Activated T-helper 2 cell treated with anti-CD3 and anti-CD28 coated beads, Interferon-gamma antibody, Interleukin-2, Interleukin-4, amounts not matched to agents 10 μg/mL and 5 μg/mL and 100 μg/mL, durations not matched to agents 14 hours and 24 hours and 36 hours (primary cell): ENCODE measurements at regions not wholly inside any gene's neighbourhood (a gene's known extent, or its start where the extent isn't known, plus 50 kb on each side); places are given as distances from the start of the nearest gene placed in this dataset.

ENCODE experiments used
- DNase-seq: peaks from one replicate; pipeline ENCODE4 v3.0.0; 2021; ENCODE audit warnings: low spot score
- H3K27ac Mint-ChIP-seq: one replicate; pipeline ENCODE4 v1.8.0; 2021; ENCODE audit warnings: mixed read lengths
- H3K27me3 Mint-ChIP-seq: one replicate; pipeline ENCODE4 v1.8.0; 2021; ENCODE audit warnings: low read depth, mixed read lengths
- H3K36me3 Mint-ChIP-seq: one replicate; pipeline ENCODE4 v1.8.0; 2021; ENCODE audit warnings: low read depth, mixed read lengths
- H3K4me1 Mint-ChIP-seq: one replicate; pipeline ENCODE4 v1.8.0; 2021; ENCODE audit warnings: low read depth, mixed read lengths
- H3K4me3 Mint-ChIP-seq: one replicate; pipeline ENCODE4 v1.8.0; 2021; ENCODE audit warnings: low read depth, mild to moderate bottlenecking, moderate library complexity, mixed read lengths
- H3K9me3 Mint-ChIP-seq: one replicate; pipeline ENCODE4 v1.8.0; 2021; ENCODE audit warnings: mixed read lengths
- intact Hi-C: fragments of 100-400 bp; cut with micrococcal nuclease; formaldehyde crosslinking; loops from one replicate; pipeline ENCODE4 v1.15.1; 2023

DNA sequence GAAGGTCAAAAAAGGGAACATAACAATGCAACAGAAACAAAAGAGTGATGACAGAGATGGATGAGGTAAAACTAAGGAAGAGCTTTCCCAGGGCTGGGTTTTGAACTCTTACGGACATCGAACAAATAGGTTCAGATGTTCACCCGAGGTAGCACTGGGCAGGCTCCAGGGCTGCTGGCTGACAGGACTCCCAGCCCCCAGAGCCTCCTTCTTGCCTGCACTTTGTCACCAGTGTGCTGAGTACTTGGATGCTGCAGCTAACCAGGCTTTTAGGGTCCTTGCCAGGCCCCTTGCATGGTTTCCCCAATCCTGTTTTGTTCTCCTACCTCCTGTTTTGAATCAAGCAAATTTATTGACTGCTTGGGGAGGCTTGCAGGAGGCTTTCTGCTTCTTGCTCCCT is 322.9 kb downstream of the DYSF start:
- no peak overlapping the region for H3K4me3 Mint-ChIP-seq
- no peak for DNase-seq
- H3K4me1 Mint-ChIP-seq, result no peaks in the 10 kb centered on the region
- H3K27me3 Mint-ChIP-seq, result no peaks in the 10 kb centered on the region
- no peaks in the 10 kb centered on the region for H3K9me3 Mint-ChIP-seq
- intact Hi-C loops, result no loop called here
- H3K36me3 Mint-ChIP-seq, result no peaks in the 10 kb centered on the region
- no peak overlapping the region for H3K27ac Mint-ChIP-seq

DNA sequence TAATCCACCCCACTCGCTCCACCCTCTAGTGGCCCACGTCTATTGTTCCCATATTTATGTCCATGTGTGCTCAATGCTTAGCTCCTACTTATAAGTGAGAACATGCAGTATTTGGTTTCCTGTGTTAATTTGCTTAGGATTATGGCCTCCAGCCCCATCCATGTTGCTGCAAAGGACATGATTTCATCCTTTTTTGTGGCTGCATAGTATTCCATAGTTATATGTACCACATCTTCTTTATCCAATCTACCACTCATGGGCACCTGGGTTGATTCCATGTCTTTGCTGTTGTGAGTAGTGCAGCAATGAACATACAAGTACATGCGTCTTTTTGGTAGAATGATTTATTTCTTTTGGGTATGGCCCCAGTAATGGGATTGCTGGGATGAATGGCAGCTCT is 319.9 kb downstream of the DYSF start:
- no peak for DNase-seq
- H3K4me1 Mint-ChIP-seq, result no peaks in the 10 kb centered on the region
- intact Hi-C loops, result no loop called here

DNA sequence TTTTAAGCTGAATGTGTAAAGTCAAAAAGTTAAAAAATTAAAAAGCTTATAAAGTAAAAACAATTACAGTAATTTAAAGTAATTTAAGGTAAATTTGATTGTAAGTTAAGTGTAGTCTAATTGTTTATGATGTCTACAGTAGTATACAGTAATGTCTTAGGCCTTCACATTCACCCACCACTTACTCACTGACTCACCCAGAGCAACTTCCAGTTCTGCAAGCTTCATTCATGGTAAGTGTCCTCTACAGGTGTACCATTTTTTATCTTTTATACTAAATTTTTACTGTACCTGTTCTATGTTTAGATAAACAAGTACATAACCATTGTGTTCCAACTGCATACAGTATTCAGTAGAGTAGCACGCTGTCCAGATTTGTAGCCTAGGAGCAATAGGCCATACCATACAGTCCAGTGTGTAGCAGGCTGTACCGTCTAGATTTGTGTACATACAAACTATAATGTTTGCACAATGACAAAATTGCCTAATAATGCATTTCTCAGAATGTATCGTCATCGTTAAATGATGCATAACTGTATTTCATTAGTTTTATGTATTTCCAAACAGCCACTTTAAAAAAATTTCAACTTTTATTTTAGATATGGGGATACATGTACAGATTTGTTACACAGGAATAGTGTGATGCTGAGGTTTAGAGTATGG is 319.3 kb downstream of the DYSF start:
- H3K9me3 Mint-ChIP-seq, result peaks cover 3% of the 10 kb centered on the region
- no peak for DNase-seq
- no peaks in the 10 kb centered on the region for H3K36me3 Mint-ChIP-seq
- no peaks in the 10 kb centered on the region for H3K4me1 Mint-ChIP-seq
- H3K27me3 Mint-ChIP-seq, result no peaks in the 10 kb centered on the region
- no peak overlapping the region for H3K4me3 Mint-ChIP-seq
- intact Hi-C loops, result no loop called here
- H3K27ac Mint-ChIP-seq, result no peak overlapping the region

More for the DNA sequence above, 319.9 kb downstream of the DYSF start:
- peaks cover 3% of the 10 kb centered on the region for H3K9me3 Mint-ChIP-seq
- H3K27me3 Mint-ChIP-seq, result no peaks in the 10 kb centered on the region
- no peak overlapping the region for H3K4me3 Mint-ChIP-seq
- H3K27ac Mint-ChIP-seq, result no peak overlapping the region
- H3K36me3 Mint-ChIP-seq, result no peaks in the 10 kb centered on the region

DNA sequence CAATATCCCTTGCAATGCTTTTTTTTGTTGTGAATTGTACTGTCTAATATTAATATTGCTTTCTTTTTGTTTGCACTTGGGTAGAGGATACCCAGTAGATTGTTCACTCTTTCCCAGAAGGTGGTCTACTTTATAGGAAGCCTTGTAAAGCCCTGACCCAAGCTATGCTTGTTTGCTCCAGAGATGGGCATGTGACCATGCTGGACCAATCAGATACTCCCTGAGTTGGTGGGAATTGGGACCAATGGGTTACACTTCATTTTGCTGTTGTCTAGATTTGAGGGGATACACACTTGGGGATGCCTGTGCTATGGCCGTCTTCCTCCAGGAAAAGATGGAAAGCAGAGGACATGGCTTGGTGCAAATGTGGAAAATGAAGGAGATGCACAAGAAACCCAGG is 314.3 kb downstream of the DYSF start:
- Mint-ChIP-seq H3K27ac (no peak overlapping the region), H3K4me1 (no peaks in the 10 kb centered on the region), H3K9me3 (peaks cover 3% of the 10 kb centered on the region), H3K4me3 (no peak overlapping the region), H3K27me3 (no peaks in the 10 kb centered on the region), H3K36me3 (no peaks in the 10 kb centered on the region)
- DNase-seq, result no peak
- intact Hi-C loops, result no loop called here

DNA sequence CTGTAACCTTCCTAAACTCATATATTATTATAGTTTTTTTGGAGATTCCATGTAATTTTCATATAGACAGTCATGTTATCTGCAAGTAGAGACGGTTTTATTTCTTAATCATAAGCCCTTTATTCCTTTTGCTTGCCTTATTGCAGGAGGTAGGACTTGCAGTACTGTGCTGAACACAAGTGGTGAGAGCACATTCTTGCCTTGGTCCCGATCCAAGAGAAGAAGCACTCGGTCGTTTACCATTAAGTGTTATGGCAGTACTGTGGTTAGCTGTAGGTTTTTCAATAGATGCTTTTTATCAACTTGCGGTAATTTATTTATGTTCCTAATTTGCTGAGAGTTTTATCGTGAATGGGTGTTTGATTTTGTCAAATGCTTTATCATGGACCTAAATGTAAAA is 305.7 kb downstream of the DYSF start:
- no peaks in the 10 kb centered on the region for H3K36me3 Mint-ChIP-seq
- DNase-seq, result no peak
- intact Hi-C loops, result no loop called here
- no peaks in the 10 kb centered on the region for H3K9me3 Mint-ChIP-seq
- peaks cover 2% of the 10 kb centered on the region for H3K27me3 Mint-ChIP-seq
- no peak overlapping the region for H3K27ac Mint-ChIP-seq
- H3K4me1 Mint-ChIP-seq, result no peaks in the 10 kb centered on the region
- H3K4me3 Mint-ChIP-seq, result no peak overlapping the region

DNA sequence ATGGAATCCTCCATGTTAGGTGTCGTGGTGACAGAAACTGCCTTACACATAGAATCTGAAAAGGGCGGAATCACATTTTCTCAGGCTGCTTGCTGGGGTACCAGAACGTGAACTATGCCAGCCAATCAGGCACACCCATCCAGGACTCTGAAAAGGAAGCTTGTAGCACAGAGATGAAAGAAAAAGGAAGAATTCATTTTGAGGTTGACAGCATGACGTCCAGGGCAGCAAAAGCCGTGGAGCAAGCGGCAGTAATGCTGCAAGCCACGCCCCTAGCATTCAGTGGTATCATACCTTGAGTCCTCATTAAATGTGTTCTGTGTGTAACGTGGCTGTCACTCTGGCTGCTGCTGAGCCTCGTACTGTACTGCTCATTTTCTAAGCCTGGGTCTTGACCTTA is 304.0 kb downstream of the DYSF start:
- Mint-ChIP-seq H3K9me3 (no peaks in the 10 kb centered on the region), H3K4me1 (no peaks in the 10 kb centered on the region)

DNA sequence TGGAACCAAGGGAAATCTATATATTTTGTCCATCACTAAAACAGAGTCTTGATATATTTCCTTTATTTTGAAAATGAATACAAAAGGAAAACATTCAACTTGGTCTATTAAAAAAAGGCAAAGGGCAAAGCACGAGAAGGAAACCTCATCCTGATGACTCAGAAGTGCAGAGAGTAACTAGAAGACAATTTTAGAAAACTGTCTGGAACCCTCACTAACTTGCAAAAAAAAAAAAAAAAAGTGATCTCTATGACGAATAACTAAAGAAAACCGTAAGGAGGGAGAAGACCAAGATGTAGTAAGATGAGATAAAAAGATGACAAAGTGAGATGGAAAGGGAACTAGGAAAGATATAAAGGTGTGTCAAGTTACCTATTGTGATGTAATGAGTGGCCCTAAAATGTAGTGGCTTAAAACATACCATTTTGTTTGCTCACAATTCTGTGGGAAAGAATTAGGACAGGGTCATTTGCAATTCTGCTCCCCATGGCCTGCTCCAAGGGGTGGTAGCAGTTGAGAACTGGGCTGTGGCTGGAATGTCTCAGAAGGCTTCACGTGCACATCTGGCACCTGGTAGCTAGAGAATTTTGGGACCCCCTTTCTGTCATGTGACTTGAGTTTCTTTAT is 303.0 kb downstream of the DYSF start:
- peaks cover 6% of the 10 kb centered on the region for H3K27me3 Mint-ChIP-seq
- H3K9me3 Mint-ChIP-seq, result no peaks in the 10 kb centered on the region
- intact Hi-C loops, result no loop called here
- H3K4me1 Mint-ChIP-seq, result no peaks in the 10 kb centered on the region
- no peak overlapping the region for H3K27ac Mint-ChIP-seq
- DNase-seq, result no peak
- H3K4me3 Mint-ChIP-seq, result no peak overlapping the region
- H3K36me3 Mint-ChIP-seq, result no peaks in the 10 kb centered on the region

More for the DNA sequence above, 304.0 kb downstream of the DYSF start:
- intact Hi-C loops, result no loop called here
- Mint-ChIP-seq H3K36me3 (no peaks in the 10 kb centered on the region), H3K4me3 (no peak overlapping the region), H3K27ac (no peak overlapping the region), H3K27me3 (peaks cover 2% of the 10 kb centered on the region)
- no peak for DNase-seq

DNA sequence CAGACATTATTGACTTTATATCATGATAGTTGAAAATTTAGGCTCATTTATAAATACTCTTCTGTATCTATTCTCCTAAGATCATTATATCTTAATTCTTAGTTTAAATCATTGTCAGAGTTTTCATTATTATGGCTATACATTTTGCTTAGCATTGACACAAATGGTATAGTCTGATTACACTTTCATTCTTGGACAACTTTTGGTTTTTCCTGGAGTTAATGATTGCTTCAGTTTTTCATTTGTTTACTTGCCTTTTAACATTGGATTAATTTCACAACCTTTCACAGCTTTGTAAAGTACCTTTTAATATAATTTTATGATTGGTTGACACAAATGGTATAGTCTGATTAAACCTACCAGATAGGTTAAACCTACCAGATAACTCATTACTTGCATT is 298.2 kb downstream of the DYSF start:
- Mint-ChIP-seq H3K27me3 (peaks cover 3% of the 10 kb centered on the region), H3K27ac (no peak overlapping the region), H3K36me3 (no peaks in the 10 kb centered on the region), H3K9me3 (no peaks in the 10 kb centered on the region), H3K4me3 (no peak overlapping the region), H3K4me1 (no peaks in the 10 kb centered on the region)
- DNase-seq, result no peak
- intact Hi-C loops, result no loop called here

DNA sequence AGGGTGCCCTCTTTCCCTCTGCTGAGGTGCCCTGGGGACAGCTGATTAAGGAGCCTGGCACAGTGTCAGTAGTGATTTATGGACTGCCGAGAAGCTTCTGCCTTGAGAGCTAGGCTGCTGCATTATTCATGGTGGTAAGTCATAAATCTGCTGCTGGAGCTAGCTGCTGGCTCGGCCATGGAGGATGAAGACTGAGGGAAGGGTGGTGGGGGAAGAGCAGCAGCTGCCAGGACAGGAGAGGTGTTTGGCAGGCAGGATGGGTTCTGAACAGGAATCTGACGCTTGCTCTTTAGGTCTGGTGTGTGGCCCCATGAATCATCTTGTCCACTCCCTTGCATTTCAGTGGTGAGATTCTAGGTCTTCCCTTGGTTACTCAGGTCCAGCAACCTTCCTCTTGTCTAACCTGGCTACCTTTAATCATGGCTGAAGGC is 296.3 kb downstream of the DYSF start:
- intact Hi-C loops, result no loop called here
- H3K27me3 Mint-ChIP-seq, result peaks cover 3% of the 10 kb centered on the region

DNA sequence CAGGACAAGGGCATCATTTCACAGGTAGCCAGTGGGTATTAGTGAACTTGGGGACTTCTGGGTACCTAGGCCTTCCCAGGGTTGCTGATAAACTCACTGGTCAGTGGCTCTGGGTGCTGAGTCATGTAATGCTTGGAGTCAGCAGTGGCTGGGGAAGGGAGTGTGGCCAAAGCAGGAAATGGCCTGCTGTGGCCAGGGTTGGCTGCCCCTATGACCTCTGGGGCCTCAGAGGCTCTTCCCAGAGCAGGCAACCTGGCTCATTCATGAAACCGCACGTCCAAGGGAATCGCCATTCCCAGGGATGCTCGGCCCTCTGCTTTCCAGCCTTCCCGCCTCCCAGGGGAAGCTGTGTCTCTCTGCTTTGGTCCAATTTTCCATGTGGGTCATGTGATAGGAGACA is 294.9 kb downstream of the DYSF start:
- Mint-ChIP-seq H3K9me3 (no peaks in the 10 kb centered on the region), H3K36me3 (no peaks in the 10 kb centered on the region), H3K4me1 (no peaks in the 10 kb centered on the region), H3K27ac (no peak overlapping the region), H3K27me3 (peaks cover 3% of the 10 kb centered on the region), H3K4me3 (no peak overlapping the region)
- no peak for DNase-seq
- intact Hi-C loops, result no loop called here

More for the DNA sequence above, 296.3 kb downstream of the DYSF start:
- H3K27ac Mint-ChIP-seq, result no peak overlapping the region
- no peaks in the 10 kb centered on the region for H3K36me3 Mint-ChIP-seq
- DNase-seq, result no peak
- no peak overlapping the region for H3K4me3 Mint-ChIP-seq
- H3K4me1 Mint-ChIP-seq, result no peaks in the 10 kb centered on the region
- no peaks in the 10 kb centered on the region for H3K9me3 Mint-ChIP-seq

DNA sequence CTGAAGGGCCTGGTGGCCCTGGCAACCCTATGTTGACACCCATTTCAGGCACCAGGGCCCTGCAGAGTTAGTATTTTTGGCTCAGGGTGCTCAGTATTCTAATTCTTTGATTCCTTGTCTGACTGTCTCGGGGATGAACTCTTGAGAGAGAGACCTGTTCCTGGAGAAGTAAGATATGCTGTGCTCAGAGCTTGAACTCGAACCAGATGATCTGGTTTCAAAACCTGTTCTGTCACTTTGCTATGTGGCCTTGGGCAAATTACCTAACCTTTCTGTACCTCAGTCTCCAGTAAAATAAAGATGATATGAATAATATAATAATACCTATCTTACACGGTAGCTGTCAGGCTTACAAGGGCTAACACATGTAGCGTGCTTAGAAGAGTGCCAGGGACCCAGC is 294.2 kb downstream of the DYSF start:
- no peaks in the 10 kb centered on the region for H3K9me3 Mint-ChIP-seq
- H3K4me3 Mint-ChIP-seq, result no peak overlapping the region
- intact Hi-C loops, result no loop called here
- DNase-seq, result no peak
- no peak overlapping the region for H3K27ac Mint-ChIP-seq
- no peaks in the 10 kb centered on the region for H3K4me1 Mint-ChIP-seq
- H3K36me3 Mint-ChIP-seq, result no peaks in the 10 kb centered on the region
- peaks cover 3% of the 10 kb centered on the region for H3K27me3 Mint-ChIP-seq

DNA sequence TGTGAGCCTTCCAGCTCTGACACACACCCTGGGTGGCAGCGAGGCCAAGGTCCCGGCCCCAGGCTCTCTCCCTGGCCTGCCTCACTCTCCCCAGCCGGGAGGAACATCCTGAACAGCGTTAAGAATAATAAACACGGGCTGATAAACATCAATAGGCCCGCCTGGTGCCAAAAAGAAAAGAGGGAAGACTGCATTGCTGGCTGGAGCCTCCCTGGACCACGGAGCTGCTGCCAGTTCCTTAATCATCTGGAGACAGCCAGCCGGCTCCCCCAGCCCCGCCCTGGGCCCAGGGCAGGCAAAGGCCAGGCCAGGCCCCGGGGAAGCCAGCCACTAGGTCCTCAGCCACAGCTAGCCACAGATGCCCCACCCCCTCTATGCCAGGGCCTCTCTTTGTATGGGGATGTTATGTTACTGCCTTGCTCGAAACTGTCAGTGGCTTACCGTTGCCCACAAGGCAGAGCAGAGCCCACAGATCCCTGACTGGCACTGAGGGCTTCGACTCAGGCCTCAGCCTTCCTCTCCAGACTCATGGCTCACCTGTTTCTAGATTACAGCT is 293.7 kb downstream of the DYSF start:
- Mint-ChIP-seq H3K27me3 (peaks cover 2% of the 10 kb centered on the region), H3K36me3 (no peaks in the 10 kb centered on the region), H3K9me3 (no peaks in the 10 kb centered on the region), H3K27ac (no peak overlapping the region), H3K4me3 (no peak overlapping the region), H3K4me1 (no peaks in the 10 kb centered on the region)
- DNase-seq, result no peak
- intact Hi-C loops, result no loop called here

DNA sequence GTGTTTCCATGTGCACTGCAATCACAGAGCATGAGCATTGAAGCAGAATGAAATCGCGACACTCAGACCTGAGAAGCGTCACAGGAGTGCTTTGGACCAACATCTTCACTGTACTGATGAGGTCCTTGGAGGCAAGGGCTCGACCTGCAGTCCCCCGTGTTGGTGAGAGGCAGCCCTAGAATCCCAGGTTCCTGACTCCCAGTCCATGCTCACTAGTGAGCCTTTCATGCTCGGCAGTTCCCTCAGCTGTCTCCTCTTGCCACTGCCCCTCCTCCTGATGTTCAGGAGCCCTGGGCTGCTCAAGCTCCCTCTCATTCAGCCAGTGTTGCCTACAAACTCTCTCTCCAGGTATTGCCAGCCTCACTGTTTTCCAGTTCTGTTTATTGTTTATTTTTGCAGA is 291.4 kb downstream of the DYSF start:
- no peaks in the 10 kb centered on the region for H3K9me3 Mint-ChIP-seq
- H3K4me3 Mint-ChIP-seq, result no peak overlapping the region
- H3K27ac Mint-ChIP-seq, result no peak overlapping the region
- intact Hi-C loops, result no loop called here
- no peak for DNase-seq
- no peaks in the 10 kb centered on the region for H3K27me3 Mint-ChIP-seq
- H3K36me3 Mint-ChIP-seq, result no peaks in the 10 kb centered on the region
- H3K4me1 Mint-ChIP-seq, result no peaks in the 10 kb centered on the region
